ENCODE measurements at regions not wholly inside any gene's neighbourhood (a gene's known extent, or its start where the extent isn't known, plus 50 kb on each side); places are given as distances from the start of the nearest gene placed in this dataset.

GRCh38 chr2:21803550-21803949 lies 679.8 kb downstream of the TDRD15 start:
- no CpG with 5 or more reads among the region's 3 CpGs for WGBS, 2 donors (ENCODE audit: extremely low coverage in 2 of 2, insufficient read length in 2 of 2, insufficient replicate concordance in 1 of 2)
- Histone ChIP-seq H3K4me2 (ENCODE audit: insufficient read depth, low read length, poor library complexity, severe bottlenecking) (no peak overlapping the region), H3K9ac (ENCODE audit: low read depth, low read length, poor library complexity) (no peak overlapping the region), H3K36me3 (replicated peaks in 1 of 2; ENCODE audit: control insufficient read depth in 2 of 2, insufficient read depth in 2 of 2, low read length in 2 of 2) (no peaks in the 10 kb centered on the region), H3K79me1 (ENCODE audit: low read depth, low read length) (no peaks in the 10 kb centered on the region), H3K23ac (ENCODE audit: low read depth, low read length, poor library complexity) (no peak overlapping the region), H4K8ac (ENCODE audit: low read depth, low read length) (no peak overlapping the region), H2BK12ac (ENCODE audit: low read length) (no peak overlapping the region), H3K4ac (ENCODE audit: low read length) (no peak overlapping the region), H3K27me3 (ENCODE audit: control insufficient read depth in 3 of 3, insufficient read depth in 3 of 3, low read depth in 1 of 3, low read length in 3 of 3) (no peaks in the 10 kb centered on the region), H2BK120ac (ENCODE audit: low read depth, low read length) (no peak overlapping the region), H2BK5ac (ENCODE audit: low read length) (no peak overlapping the region), H3K4me1 (ENCODE audit: control insufficient read depth in 2 of 2, insufficient read depth in 1 of 2, low read depth in 1 of 2, low read length in 2 of 2) (no peaks in the 10 kb centered on the region), H4K91ac (ENCODE audit: low read depth, low read length, poor library complexity) (no peak overlapping the region), H3K9me3 (replicated peaks in 1 of 2; ENCODE audit: control insufficient read depth in 2 of 2, insufficient read depth in 1 of 2, low read depth in 1 of 2, low read length in 2 of 2) (no peaks in the 10 kb centered on the region), H3K14ac (ENCODE audit: low read length) (no peak overlapping the region), H3K18ac (ENCODE audit: low read length) (no peak overlapping the region), H3K27ac (replicated peaks; ENCODE audit: low read length) (no peak overlapping the region), H2BK15ac (ENCODE audit: low read length) (no peak overlapping the region), H2AFZ (ENCODE audit: low read length) (no peak overlapping the region), H2AK5ac (ENCODE audit: low read depth, low read length) (no peak overlapping the region), H3K4me3 (ENCODE audit: low read length in 2 of 2) (no peak overlapping the region)
- no peak for DNase-seq (ENCODE audit: low spot score)

- H3K79me1 ChIP-seq (ENCODE audit: low read depth, low read length): no peaks in the 10 kb centered on the region
- no peak for DNase-seq (ENCODE audit: low spot score)
- H3K18ac ChIP-seq (ENCODE audit: low read length): no peak overlapping the region
Measured at GRCh38 chr2:21804151-21804550, 680.4 kb downstream of the TDRD15 start.

GRCh38 chr2:21811541-21811940 lies 687.8 kb downstream of the TDRD15 start:
- Histone ChIP-seq H2AK5ac (ENCODE audit: low read depth, low read length) (no peak overlapping the region), H4K8ac (ENCODE audit: low read depth, low read length) (no peak overlapping the region), H3K23ac (ENCODE audit: low read depth, low read length, poor library complexity) (no peak overlapping the region), H2BK5ac (ENCODE audit: low read length) (no peak overlapping the region), H3K4ac (ENCODE audit: low read length) (no peak overlapping the region), H3K79me1 (ENCODE audit: low read depth, low read length) (no peaks in the 10 kb centered on the region), H2BK15ac (ENCODE audit: low read length) (no peak overlapping the region), H3K18ac (ENCODE audit: low read length) (no peak overlapping the region), H2AFZ (ENCODE audit: low read length) (no peak overlapping the region), H3K14ac (ENCODE audit: low read length) (no peak overlapping the region), H2BK120ac (ENCODE audit: low read depth, low read length) (no peak overlapping the region), H3K4me3 (ENCODE audit: low read length in 2 of 2) (no peak overlapping the region), H3K9me3 (replicated peaks in 1 of 2; ENCODE audit: control insufficient read depth in 2 of 2, insufficient read depth in 1 of 2, low read depth in 1 of 2, low read length in 2 of 2) (no peaks in the 10 kb centered on the region), H3K36me3 (replicated peaks in 1 of 2; ENCODE audit: control insufficient read depth in 2 of 2, insufficient read depth in 2 of 2, low read length in 2 of 2) (no peaks in the 10 kb centered on the region), H3K27me3 (ENCODE audit: control insufficient read depth in 3 of 3, insufficient read depth in 3 of 3, low read depth in 1 of 3, low read length in 3 of 3) (no peaks in the 10 kb centered on the region), H4K91ac (ENCODE audit: low read depth, low read length, poor library complexity) (no peak overlapping the region), H2BK12ac (ENCODE audit: low read length) (no peak overlapping the region), H3K4me2 (ENCODE audit: insufficient read depth, low read length, poor library complexity, severe bottlenecking) (no peak overlapping the region), H3K9ac (ENCODE audit: low read depth, low read length, poor library complexity) (no peak overlapping the region), H3K27ac (replicated peaks; ENCODE audit: low read length) (no peak overlapping the region), H3K4me1 (ENCODE audit: control insufficient read depth in 2 of 2, insufficient read depth in 1 of 2, low read depth in 1 of 2, low read length in 2 of 2) (no peaks in the 10 kb centered on the region)
- no peak for DNase-seq (ENCODE audit: low spot score)
- WGBS, 2 donors (ENCODE audit: extremely low coverage in 2 of 2, insufficient read length in 2 of 2, insufficient replicate concordance in 1 of 2): no CpG with 5 or more reads among the region's 2 CpGs

More at GRCh38 chr2:21804151-21804550, 680.4 kb downstream of the TDRD15 start:
- Histone ChIP-seq H3K27me3 (ENCODE audit: control insufficient read depth in 3 of 3, insufficient read depth in 3 of 3, low read depth in 1 of 3, low read length in 3 of 3) (no peaks in the 10 kb centered on the region), H3K23ac (ENCODE audit: low read depth, low read length, poor library complexity) (no peak overlapping the region), H3K14ac (ENCODE audit: low read length) (no peak overlapping the region), H2BK120ac (ENCODE audit: low read depth, low read length) (no peak overlapping the region), H2AFZ (ENCODE audit: low read length) (no peak overlapping the region), H2AK5ac (ENCODE audit: low read depth, low read length) (no peak overlapping the region), H3K27ac (replicated peaks; ENCODE audit: low read length) (no peak overlapping the region), H3K4me1 (ENCODE audit: control insufficient read depth in 2 of 2, insufficient read depth in 1 of 2, low read depth in 1 of 2, low read length in 2 of 2) (no peaks in the 10 kb centered on the region), H2BK15ac (ENCODE audit: low read length) (no peak overlapping the region), H4K91ac (ENCODE audit: low read depth, low read length, poor library complexity) (no peak overlapping the region), H3K4ac (ENCODE audit: low read length) (no peak overlapping the region), H2BK12ac (ENCODE audit: low read length) (no peak overlapping the region), H3K4me2 (ENCODE audit: insufficient read depth, low read length, poor library complexity, severe bottlenecking) (no peak overlapping the region), H3K36me3 (replicated peaks in 1 of 2; ENCODE audit: control insufficient read depth in 2 of 2, insufficient read depth in 2 of 2, low read length in 2 of 2) (no peaks in the 10 kb centered on the region), H3K4me3 (ENCODE audit: low read length in 2 of 2) (no peak overlapping the region), H3K9me3 (replicated peaks in 1 of 2; ENCODE audit: control insufficient read depth in 2 of 2, insufficient read depth in 1 of 2, low read depth in 1 of 2, low read length in 2 of 2) (no peaks in the 10 kb centered on the region), H4K8ac (ENCODE audit: low read depth, low read length) (no peak overlapping the region), H2BK5ac (ENCODE audit: low read length) (no peak overlapping the region), H3K9ac (ENCODE audit: low read depth, low read length, poor library complexity) (no peak overlapping the region)
- WGBS, 2 donors (ENCODE audit: extremely low coverage in 2 of 2, insufficient read length in 2 of 2, insufficient replicate concordance in 1 of 2): no CpG with 5 or more reads among the region's 3 CpGs

GRCh38 chr2:21812766-21813165 lies 689.0 kb downstream of the TDRD15 start:
- Histone ChIP-seq H3K4me2 (ENCODE audit: insufficient read depth, low read length, poor library complexity, severe bottlenecking) (no peak overlapping the region), H2BK12ac (ENCODE audit: low read length) (no peak overlapping the region), H2AK5ac (ENCODE audit: low read depth, low read length) (no peak overlapping the region), H3K4ac (ENCODE audit: low read length) (no peak overlapping the region), H3K4me1 (ENCODE audit: control insufficient read depth in 2 of 2, insufficient read depth in 1 of 2, low read depth in 1 of 2, low read length in 2 of 2) (no peaks in the 10 kb centered on the region), H3K23ac (ENCODE audit: low read depth, low read length, poor library complexity) (no peak overlapping the region), H4K8ac (ENCODE audit: low read depth, low read length) (no peak overlapping the region), H2BK15ac (ENCODE audit: low read length) (no peak overlapping the region), H3K79me1 (ENCODE audit: low read depth, low read length) (no peaks in the 10 kb centered on the region), H3K9ac (ENCODE audit: low read depth, low read length, poor library complexity) (no peak overlapping the region), H3K36me3 (replicated peaks in 1 of 2; ENCODE audit: control insufficient read depth in 2 of 2, insufficient read depth in 2 of 2, low read length in 2 of 2) (no peaks in the 10 kb centered on the region), H3K4me3 (ENCODE audit: low read length in 2 of 2) (no peak overlapping the region), H2BK5ac (ENCODE audit: low read length) (no peak overlapping the region), H2AFZ (ENCODE audit: low read length) (no peak overlapping the region), H4K91ac (ENCODE audit: low read depth, low read length, poor library complexity) (no peak overlapping the region), H2BK120ac (ENCODE audit: low read depth, low read length) (no peak overlapping the region), H3K9me3 (replicated peaks in 1 of 2; ENCODE audit: control insufficient read depth in 2 of 2, insufficient read depth in 1 of 2, low read depth in 1 of 2, low read length in 2 of 2) (no peaks in the 10 kb centered on the region), H3K14ac (ENCODE audit: low read length) (no peak overlapping the region), H3K18ac (ENCODE audit: low read length) (no peak overlapping the region), H3K27ac (replicated peaks; ENCODE audit: low read length) (no peak overlapping the region), H3K27me3 (ENCODE audit: control insufficient read depth in 3 of 3, insufficient read depth in 3 of 3, low read depth in 1 of 3, low read length in 3 of 3) (no peaks in the 10 kb centered on the region)
- no CpG with 5 or more reads among the region's 1 CpG for WGBS, 2 donors (ENCODE audit: extremely low coverage in 2 of 2, insufficient read length in 2 of 2, insufficient replicate concordance in 1 of 2)
- no peak for DNase-seq (ENCODE audit: low spot score)
